Loucy (cell line): ENCODE measurements at regions not wholly inside any gene's neighbourhood (a gene's known extent, or its start where the extent isn't known, plus 50 kb on each side); places are given as distances from the start of the nearest gene placed in this dataset.

Experiments used
- H2AFZ ChIP-seq: fragments of 200-600 bp; sonication (generic); 2 replicates; pipeline ENCODE4 v1.6.0; 2016; ENCODE audit warnings: antibody characterized with exemption, mild to moderate bottlenecking, low read length, moderate library complexity
- H3F3A ChIP-seq: fragments of 200-600 bp; 2 replicates; pipeline ENCODE4 v1.6.0; 2016; ENCODE audit warnings: antibody characterized with exemption, low read depth, mild to moderate bottlenecking
- H3K27me3 ChIP-seq: fragments of 200-600 bp; sonication (generic); 2 replicates; pipeline ENCODE4 v1.6.1; 2014; ENCODE audit warnings: low read length, mild to moderate bottlenecking; ENCODE audit not compliant: insufficient read depth, poor library complexity, severe bottlenecking
- H3K36me3 ChIP-seq: fragments of 200-600 bp; sonication (generic); 2 replicates; pipeline ENCODE4 v1.6.1; 2016; ENCODE audit warnings: low read length; ENCODE audit not compliant: insufficient read depth
- H3K4me1 ChIP-seq: fragments of 200-600 bp; sonication (generic); 2 replicates; pipeline ENCODE4 v1.5.1; 2014; ENCODE audit warnings: low read length, mild to moderate bottlenecking; ENCODE audit not compliant: insufficient read depth, poor library complexity, severe bottlenecking
- H3K4me2 ChIP-seq: fragments of 200-600 bp; sonication (generic); 2 replicates; pipeline ENCODE4 v1.6.0; 2014; ENCODE audit warnings: antibody characterized with exemption, low read length, low read depth, mild to moderate bottlenecking; ENCODE audit not compliant: poor library complexity, severe bottlenecking
- H3K4me3 ChIP-seq: fragments of 200-600 bp; sonication (generic); 2 replicates; pipeline ENCODE4 v1.5.1; 2014; ENCODE audit warnings: low read length, mild to moderate bottlenecking, mixed read lengths; ENCODE audit not compliant: poor library complexity, severe bottlenecking
- H3K79me2 ChIP-seq: fragments of 200-600 bp; sonication (generic); 2 replicates; pipeline ENCODE4 v1.6.1; 2014; ENCODE audit warnings: low read length; ENCODE audit not compliant: insufficient read depth
- H3K9ac ChIP-seq: fragments of 200-600 bp; sonication (generic); 2 replicates; pipeline ENCODE4 v1.6.0; 2014; ENCODE audit warnings: mild to moderate bottlenecking, low read depth, low read length, moderate library complexity; ENCODE audit not compliant: poor library complexity, severe bottlenecking
- H3K9me2 ChIP-seq: fragments of 200-600 bp; sonication (generic); replicated peaks from 2 replicates; pipeline ENCODE4 v1.6.1; 2016; ENCODE audit warnings: low read depth, low read length, mixed read lengths
- H3K9me3 ChIP-seq: fragments of 200-600 bp; sonication (generic); 2 replicates; pipeline ENCODE4 v1.6.1; 2014; ENCODE audit warnings: mild to moderate bottlenecking, antibody characterized with exemption, low read length, low read depth; ENCODE audit not compliant: insufficient read depth
- H4K20me1 ChIP-seq: fragments of 200-600 bp; sonication (generic); 2 replicates; pipeline ENCODE4 v1.6.0; 2014; ENCODE audit warnings: antibody characterized with exemption, low read length, mild to moderate bottlenecking; ENCODE audit not compliant: insufficient read depth, poor library complexity, severe bottlenecking
- CTCF ChIP-seq: fragments of 200-600 bp; sonication (generic); conservative IDR thresholded peaks from 2 replicates; pipeline ENCODE4 v1.5.1; 2014; ENCODE audit warnings: mild to moderate bottlenecking, antibody characterized with exemption, low read length
- EZH2phosphoT487 ChIP-seq: fragments of 200-600 bp; IDR thresholded peaks from 2 replicates; pipeline ENCODE4 v1.6.1; 2018; ENCODE audit warnings: antibody characterized with exemption, mild to moderate bottlenecking, moderate library complexity, borderline replicate concordance

- Histone ChIP-seq H3F3A (no peaks in the 10 kb centered on the region), H4K20me1 (no peaks in the 10 kb centered on the region), H3K36me3 (no peaks in the 10 kb centered on the region), H3K9me3 (no peaks in the 10 kb centered on the region), H2AFZ (no peak overlapping the region), H3K9me2 (no peaks in the 10 kb centered on the region), H3K4me2 (no peak overlapping the region), H3K4me1 (no peaks in the 10 kb centered on the region), H3K4me3 (no peak overlapping the region), H3K9ac (no peak overlapping the region), H3K79me2 (no peaks in the 10 kb centered on the region), H3K27me3 (no peaks in the 10 kb centered on the region)
- TF ChIP-seq EZH2phosphoT487, result no peak
- no peak for TF ChIP-seq CTCF
Measured at GRCh38 chr21:19609611-19610010, 1206.0 kb upstream of the TMPRSS15 start.

GRCh38 chr21:19621837-19622496 lies 1218.4 kb upstream of the TMPRSS15 start:
- no peaks in the 10 kb centered on the region for H3K27me3 ChIP-seq
- no peak overlapping the region for H2AFZ ChIP-seq
- H3K79me2 ChIP-seq, result no peaks in the 10 kb centered on the region
- H4K20me1 ChIP-seq, result no peaks in the 10 kb centered on the region
- no peak overlapping the region for H3K4me2 ChIP-seq
- no peaks in the 10 kb centered on the region for H3K9me2 ChIP-seq
- no peaks in the 10 kb centered on the region for H3F3A ChIP-seq
- H3K36me3 ChIP-seq, result no peaks in the 10 kb centered on the region
- no peaks in the 10 kb centered on the region for H3K9me3 ChIP-seq
- TF ChIP-seq CTCF (no peak), EZH2phosphoT487 (no peak)
- H3K4me3 ChIP-seq, result no peak overlapping the region
- no peak overlapping the region for H3K9ac ChIP-seq
- no peaks in the 10 kb centered on the region for H3K4me1 ChIP-seq

- H2AFZ ChIP-seq, result no peak overlapping the region
- H3K4me1 ChIP-seq, result no peaks in the 10 kb centered on the region
- no peak for TF ChIP-seq CTCF
- TF ChIP-seq EZH2phosphoT487, result no peak
Measured at GRCh38 chr21:19640964-19641363, 1237.4 kb upstream of the TMPRSS15 start.

More at GRCh38 chr21:19640964-19641363, 1237.4 kb upstream of the TMPRSS15 start:
- Histone ChIP-seq H3K4me3 (no peak overlapping the region), H3F3A (no peaks in the 10 kb centered on the region), H3K9me3 (no peaks in the 10 kb centered on the region), H3K79me2 (no peaks in the 10 kb centered on the region), H3K9ac (no peak overlapping the region), H3K9me2 (no peaks in the 10 kb centered on the region), H3K36me3 (no peaks in the 10 kb centered on the region), H3K4me2 (no peak overlapping the region), H3K27me3 (no peaks in the 10 kb centered on the region), H4K20me1 (no peaks in the 10 kb centered on the region)
